Karpas-422 (cell line): ENCODE measurements at regions not wholly inside any gene's neighbourhood (a gene's known extent, or its start where the extent isn't known, plus 50 kb on each side); places are given as distances from the start of the nearest gene placed in this dataset.

Source experiments
- DNase-seq: peaks from one replicate; pipeline ENCODE4 v3.0.0-alpha.2; 2015
- H2AFZ ChIP-seq: fragments of 200-600 bp; sonication (generic); 2 replicates; pipeline ENCODE4 v1.6.1; 2014; ENCODE audit warnings: antibody characterized with exemption, low read length, mixed read lengths
- H3K27ac ChIP-seq: fragments of 200-600 bp; sonication (generic); 2 replicates; pipeline ENCODE4 v1.5.1; 2014; ENCODE audit warnings: mild to moderate bottlenecking, low read length, moderate library complexity
- H3K27me3 ChIP-seq: fragments of 200-600 bp; sonication (generic); 2 replicates; pipeline ENCODE4 v1.6.1; 2014; ENCODE audit warnings: low read length, mixed read lengths
- H3K36me3 ChIP-seq: fragments of 200-600 bp; sonication (generic); 2 replicates; pipeline ENCODE4 v1.6.1; 2014; ENCODE audit warnings: low read length, mixed read lengths; ENCODE audit not compliant: insufficient read depth
- H3K4me1 ChIP-seq: fragments of 200-600 bp; sonication (generic); 2 replicates; pipeline ENCODE4 v1.6.1; 2014; ENCODE audit warnings: mild to moderate bottlenecking, low read length, mixed read lengths
- H3K4me2 ChIP-seq: fragments of 200-600 bp; sonication (generic); 2 replicates; pipeline ENCODE4 v1.6.1; 2014; ENCODE audit warnings: low read length, low read depth, mild to moderate bottlenecking; ENCODE audit not compliant: poor library complexity, severe bottlenecking
- H3K4me3 ChIP-seq: fragments of 200-600 bp; sonication (generic); 2 replicates; pipeline ENCODE4 v1.5.1; 2014; ENCODE audit warnings: mild to moderate bottlenecking, antibody characterized with exemption, low read length, mixed read lengths
- H3K79me2 ChIP-seq: fragments of 200-600 bp; sonication (generic); 2 replicates; pipeline ENCODE4 v1.6.1; 2014; ENCODE audit warnings: mild to moderate bottlenecking, low read length, mixed read lengths
- H3K9ac ChIP-seq: fragments of 200-600 bp; sonication (generic); 2 replicates; pipeline ENCODE4 v1.6.0; 2014; ENCODE audit warnings: low read length
- H3K9me2 ChIP-seq: fragments of 200-600 bp; sonication (generic), shearing (Covaris generic); replicated peaks from 2 replicates; pipeline ENCODE4 v1.6.0; 2014; ENCODE audit warnings: mild to moderate bottlenecking, low read length, moderate library complexity; ENCODE audit not compliant: insufficient read depth
- H3K9me3 ChIP-seq: fragments of 300-700, 200-600 bp; sonication (generic); 2 replicates; pipeline ENCODE4 v1.6.1; 2014; ENCODE audit warnings: low read length, mixed read lengths
- H4K20me1 ChIP-seq: fragments of 200-600 bp; sonication (generic); 2 replicates; pipeline ENCODE4 v1.6.1; 2014; ENCODE audit warnings: mild to moderate bottlenecking, antibody characterized with exemption, low read length, low read depth; ENCODE audit not compliant: insufficient read depth

- Histone ChIP-seq H3K4me1 (no peaks in the 10 kb centered on the region), H2AFZ (peak overlapping the region; percentile 50; the same call in 1 of the 2 replicates), H3K79me2 (no peaks in the 10 kb centered on the region), H3K9ac (no peak overlapping the region), H4K20me1 (no peaks in the 10 kb centered on the region), H3K36me3 (no peaks in the 10 kb centered on the region), H3K4me3 (no peak overlapping the region), H3K27me3 (no peaks in the 10 kb centered on the region), H3K4me2 (no peak overlapping the region), H3K9me3 (peaks cover 18% of the 10 kb centered on the region), H3K27ac (no peak overlapping the region), H3K9me2 (no peaks in the 10 kb centered on the region)
- DNase-seq = no peak
These were observed 643.8 kb downstream of the SORCS1 start for GRCh38 chr10:106520698-106521097.

GRCh38 chr10:106519376-106520030, 645.0 kb downstream of the SORCS1 start:
- no peaks in the 10 kb centered on the region for H3K36me3 ChIP-seq
- H2AFZ ChIP-seq = no peak overlapping the region
- no peak overlapping the region for H3K9ac ChIP-seq
- no peak overlapping the region for H3K4me2 ChIP-seq
- H3K9me2 ChIP-seq = no peaks in the 10 kb centered on the region
- H3K9me3 ChIP-seq = peaks cover 18% of the 10 kb centered on the region
- no peak overlapping the region for H3K27ac ChIP-seq
- no peak overlapping the region for H3K4me3 ChIP-seq
- no peak for DNase-seq
- H3K79me2 ChIP-seq = no peaks in the 10 kb centered on the region
- no peaks in the 10 kb centered on the region for H3K27me3 ChIP-seq
- H3K4me1 ChIP-seq = no peaks in the 10 kb centered on the region
- H4K20me1 ChIP-seq = no peaks in the 10 kb centered on the region

- Histone ChIP-seq H3K4me3 (no peak overlapping the region), H3K9me2 (no peaks in the 10 kb centered on the region)
- no peak for DNase-seq
These were observed 649.2 kb downstream of the SORCS1 start for GRCh38 chr10:106515206-106515790.

GRCh38 chr10:106513352-106513771, 651.1 kb downstream of the SORCS1 start:
- no peak overlapping the region for H2AFZ ChIP-seq
- H3K4me1 ChIP-seq = no peaks in the 10 kb centered on the region
- no peak overlapping the region for H3K4me3 ChIP-seq
- H3K9me2 ChIP-seq = no peaks in the 10 kb centered on the region
- H3K4me2 ChIP-seq = no peak overlapping the region
- H3K79me2 ChIP-seq = no peaks in the 10 kb centered on the region
- no peak overlapping the region for H3K9ac ChIP-seq
- no peak for DNase-seq
- H3K36me3 ChIP-seq = no peaks in the 10 kb centered on the region
- H3K27ac ChIP-seq = no peak overlapping the region
- no peaks in the 10 kb centered on the region for H3K27me3 ChIP-seq
- peaks cover 11% of the 10 kb centered on the region; the same call in 1 of the 2 replicates for H3K9me3 ChIP-seq
- no peaks in the 10 kb centered on the region for H4K20me1 ChIP-seq

More at GRCh38 chr10:106515206-106515790, 649.2 kb downstream of the SORCS1 start:
- Histone ChIP-seq H3K9ac (no peak overlapping the region), H3K4me2 (no peak overlapping the region), H3K4me1 (no peaks in the 10 kb centered on the region), H3K36me3 (no peaks in the 10 kb centered on the region), H2AFZ (no peak overlapping the region), H3K79me2 (no peaks in the 10 kb centered on the region), H4K20me1 (no peaks in the 10 kb centered on the region), H3K9me3 (peaks cover 22% of the 10 kb centered on the region), H3K27me3 (no peaks in the 10 kb centered on the region), H3K27ac (no peak overlapping the region)

GRCh38 chr10:106511917-106512316, 652.6 kb downstream of the SORCS1 start:
- Histone ChIP-seq H3K4me2 (no peak overlapping the region), H3K36me3 (no peaks in the 10 kb centered on the region), H3K27me3 (no peaks in the 10 kb centered on the region), H3K4me3 (no peak overlapping the region), H3K4me1 (no peaks in the 10 kb centered on the region), H2AFZ (no peak overlapping the region), H3K79me2 (no peaks in the 10 kb centered on the region), H3K9ac (no peak overlapping the region), H3K9me3 (peaks cover 18% of the 10 kb centered on the region; the same call in 1 of the 2 replicates), H3K27ac (no peak overlapping the region), H3K9me2 (no peaks in the 10 kb centered on the region), H4K20me1 (no peaks in the 10 kb centered on the region)
- DNase-seq = no peak

- Histone ChIP-seq H3K27ac (no peak overlapping the region), H3K79me2 (no peaks in the 10 kb centered on the region), H3K4me3 (no peak overlapping the region), H3K9ac (no peak overlapping the region), H3K9me2 (no peaks in the 10 kb centered on the region), H3K27me3 (no peaks in the 10 kb centered on the region), H3K36me3 (no peaks in the 10 kb centered on the region), H4K20me1 (no peaks in the 10 kb centered on the region), H3K4me2 (no peak overlapping the region), H2AFZ (no peak overlapping the region), H3K9me3 (peaks cover 20% of the 10 kb centered on the region), H3K4me1 (no peaks in the 10 kb centered on the region)
- DNase-seq = no peak
These were observed 655.6 kb downstream of the SORCS1 start for GRCh38 chr10:106508950-106509349.

- Histone ChIP-seq H3K27ac (no peak overlapping the region), H3K4me3 (no peak overlapping the region), H3K36me3 (no peaks in the 10 kb centered on the region), H3K27me3 (no peaks in the 10 kb centered on the region), H3K9me2 (no peaks in the 10 kb centered on the region), H3K4me2 (no peak overlapping the region), H4K20me1 (no peaks in the 10 kb centered on the region), H3K79me2 (no peaks in the 10 kb centered on the region), H2AFZ (no peak overlapping the region), H3K9ac (no peak overlapping the region), H3K9me3 (peaks cover 21% of the 10 kb centered on the region), H3K4me1 (no peaks in the 10 kb centered on the region)
- no peak for DNase-seq
These were observed 657.8 kb downstream of the SORCS1 start for GRCh38 chr10:106506526-106507283.

- Histone ChIP-seq H3K79me2 (no peaks in the 10 kb centered on the region), H3K27ac (no peak overlapping the region), H3K27me3 (no peaks in the 10 kb centered on the region), H3K4me2 (no peak overlapping the region), H3K9ac (no peak overlapping the region), H3K36me3 (no peaks in the 10 kb centered on the region), H3K9me2 (no peaks in the 10 kb centered on the region), H3K4me3 (no peak overlapping the region), H2AFZ (no peak overlapping the region), H3K4me1 (no peaks in the 10 kb centered on the region), H3K9me3 (peaks cover 26% of the 10 kb centered on the region), H4K20me1 (no peaks in the 10 kb centered on the region)
- DNase-seq = no peak
These were observed 660.0 kb downstream of the SORCS1 start for GRCh38 chr10:106504536-106504935.
